Ishikawa (cell line): ENCODE measurements at regions not wholly inside any gene's neighbourhood (a gene's known extent, or its start where the extent isn't known, plus 50 kb on each side); places are given as distances from the start of the nearest gene placed in this dataset.

ENCODE experiments used
- CEBPB ChIP-seq: IDR thresholded peaks from 2 replicates; pipeline ENCODE4 v1.6.1; 2012
- FOXM1 ChIP-seq: IDR thresholded peaks from 2 replicates; pipeline ENCODE4 v1.6.1; 2012; ENCODE audit warnings: low read depth, borderline replicate concordance
- TCF12 ChIP-seq: IDR thresholded peaks from 2 replicates; pipeline ENCODE4 v1.6.1; 2012; ENCODE audit warnings: low read depth

- TF ChIP-seq TCF12, result no peak
- TF ChIP-seq CEBPB, result no peak
- TF ChIP-seq FOXM1, result no peak
These were observed 611.6 kb downstream of the FBXO15 start for GRCh38 chr18:73535990-73536389.
